Neural crest cell (in vitro differentiated cells): ENCODE measurements at regions not wholly inside any gene's neighbourhood (a gene's known extent, or its start where the extent isn't known, plus 50 kb on each side); places are given as distances from the start of the nearest gene placed in this dataset.

Source experiments
- DNase-seq: peaks from one replicate; pipeline ENCODE4 v3.0.0; 2021; ENCODE audit warnings: low read depth, mixed read lengths, low spot score
- H3K27ac Mint-ChIP-seq: one replicate; pipeline ENCODE4 v1.8.0; 2021; ENCODE audit warnings: mild to moderate bottlenecking, mixed read lengths; ENCODE audit not compliant: unreplicated experiment
- H3K27me3 Mint-ChIP-seq: 2 replicates; pipeline ENCODE4 v1.8.0; 2021; ENCODE audit warnings: low read depth, mild to moderate bottlenecking, mixed read lengths
- H3K36me3 Mint-ChIP-seq: 2 replicates; pipeline ENCODE4 v1.8.0; 2021; ENCODE audit warnings: low read depth, mild to moderate bottlenecking, mixed read lengths
- H3K4me1 Mint-ChIP-seq: 2 replicates; pipeline ENCODE4 v1.8.0; 2021; ENCODE audit warnings: mixed read lengths
- H3K4me3 Mint-ChIP-seq: one replicate; pipeline ENCODE4 v1.8.0; 2021; ENCODE audit warnings: mild to moderate bottlenecking, mixed read lengths
- H3K9me3 Mint-ChIP-seq: 2 replicates; pipeline ENCODE4 v1.8.0; 2021; ENCODE audit warnings: mixed read lengths
- CTCF ChIP-seq: fragments of 200-600 bp; sonication (generic); conservative IDR thresholded peaks from 2 replicates; pipeline ENCODE4 v1.5.0; 2021; ENCODE audit warnings: antibody characterized with exemption, mild to moderate bottlenecking

- DNase-seq = no peak
- peaks cover 7% of the 10 kb centered on the region for H3K9me3 Mint-ChIP-seq
- H3K27me3 Mint-ChIP-seq = no peaks in the 10 kb centered on the region
- TF ChIP-seq CTCF = no peak
- H3K4me1 Mint-ChIP-seq = no peaks in the 10 kb centered on the region
- H3K27ac Mint-ChIP-seq = no peak overlapping the region
- H3K36me3 Mint-ChIP-seq = no peaks in the 10 kb centered on the region
- H3K4me3 Mint-ChIP-seq = no peak overlapping the region
Observed at GRCh38 chr18:2254977-2255376, 316.3 kb downstream of the METTL4 start.

GRCh38 chr18:2256577-2256976, 314.7 kb downstream of the METTL4 start:
- H3K36me3 Mint-ChIP-seq = no peaks in the 10 kb centered on the region
- no peak for TF ChIP-seq CTCF
- H3K4me3 Mint-ChIP-seq = no peak overlapping the region
- peaks cover 7% of the 10 kb centered on the region for H3K9me3 Mint-ChIP-seq
- no peak for DNase-seq
- no peaks in the 10 kb centered on the region for H3K4me1 Mint-ChIP-seq
- no peaks in the 10 kb centered on the region for H3K27me3 Mint-ChIP-seq
- H3K27ac Mint-ChIP-seq = no peak overlapping the region

- peaks cover 7% of the 10 kb centered on the region for H3K9me3 Mint-ChIP-seq
- H3K36me3 Mint-ChIP-seq = no peaks in the 10 kb centered on the region
- DNase-seq = no peak
- no peaks in the 10 kb centered on the region for H3K27me3 Mint-ChIP-seq
- TF ChIP-seq CTCF = no peak
- no peak overlapping the region for H3K4me3 Mint-ChIP-seq
- H3K27ac Mint-ChIP-seq = no peak overlapping the region
- H3K4me1 Mint-ChIP-seq = no peaks in the 10 kb centered on the region
Observed at GRCh38 chr18:2258954-2259353, 312.4 kb downstream of the METTL4 start.

GRCh38 chr18:2263303-2263890, 307.9 kb downstream of the METTL4 start:
- no peaks in the 10 kb centered on the region for H3K4me1 Mint-ChIP-seq
- H3K4me3 Mint-ChIP-seq = no peak overlapping the region
- no peak for DNase-seq
- peaks cover 2% of the 10 kb centered on the region for H3K27me3 Mint-ChIP-seq
- H3K9me3 Mint-ChIP-seq = no peaks in the 10 kb centered on the region
- TF ChIP-seq CTCF = no peak
- no peak overlapping the region for H3K27ac Mint-ChIP-seq
- H3K36me3 Mint-ChIP-seq = no peaks in the 10 kb centered on the region

GRCh38 chr18:2274613-2275012, 296.7 kb downstream of the METTL4 start:
- H3K4me1 Mint-ChIP-seq = no peaks in the 10 kb centered on the region
- H3K9me3 Mint-ChIP-seq = no peaks in the 10 kb centered on the region
- no peak for TF ChIP-seq CTCF
- H3K27ac Mint-ChIP-seq = no peak overlapping the region
- no peak for DNase-seq
- H3K36me3 Mint-ChIP-seq = no peaks in the 10 kb centered on the region
- H3K27me3 Mint-ChIP-seq = no peaks in the 10 kb centered on the region
- no peak overlapping the region for H3K4me3 Mint-ChIP-seq
